GM19035 (cell line): ENCODE measurements at regions not wholly inside any gene's neighbourhood (a gene's known extent, or its start where the extent isn't known, plus 50 kb on each side); places are given as distances from the start of the nearest gene placed in this dataset.

Source experiments
- ATAC-seq: cut with Tn5 transposase; IDR thresholded peaks from one replicate; pipeline ENCODE4 v1.9.1; 2021; ENCODE audit not compliant: unreplicated experiment

DNA sequence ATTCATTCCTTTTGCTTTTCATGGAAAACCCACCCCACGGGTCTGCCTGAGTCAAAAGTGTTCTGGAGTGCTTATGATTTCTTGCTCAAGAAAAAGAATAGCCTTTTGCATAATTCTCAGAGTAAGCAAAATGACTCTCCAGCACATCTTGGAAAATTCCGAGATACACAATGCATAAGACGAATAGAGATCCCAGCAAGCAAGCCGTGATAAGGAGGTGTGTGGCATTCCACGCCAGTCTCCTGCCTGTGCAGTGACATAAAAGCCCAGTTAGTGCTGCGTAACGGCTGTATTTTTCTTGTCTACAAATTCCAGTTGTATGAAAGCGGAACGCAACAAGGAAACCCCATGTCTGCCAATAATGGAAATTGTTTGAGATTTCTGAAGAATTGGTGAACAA lies 237.9 kb upstream of the GATB start:
- no peak for ATAC-seq

- ATAC-seq, result no peak
These were observed 236.7 kb upstream of the GATB start for GRCh38 chr4:151997461-151997860.

GRCh38 chr4:151994429-151994828 lies 233.6 kb upstream of the GATB start:
- ATAC-seq, result no peak

- no peak for ATAC-seq
These were observed 232.7 kb upstream of the GATB start for GRCh38 chr4:151993521-151993920.

DNA sequence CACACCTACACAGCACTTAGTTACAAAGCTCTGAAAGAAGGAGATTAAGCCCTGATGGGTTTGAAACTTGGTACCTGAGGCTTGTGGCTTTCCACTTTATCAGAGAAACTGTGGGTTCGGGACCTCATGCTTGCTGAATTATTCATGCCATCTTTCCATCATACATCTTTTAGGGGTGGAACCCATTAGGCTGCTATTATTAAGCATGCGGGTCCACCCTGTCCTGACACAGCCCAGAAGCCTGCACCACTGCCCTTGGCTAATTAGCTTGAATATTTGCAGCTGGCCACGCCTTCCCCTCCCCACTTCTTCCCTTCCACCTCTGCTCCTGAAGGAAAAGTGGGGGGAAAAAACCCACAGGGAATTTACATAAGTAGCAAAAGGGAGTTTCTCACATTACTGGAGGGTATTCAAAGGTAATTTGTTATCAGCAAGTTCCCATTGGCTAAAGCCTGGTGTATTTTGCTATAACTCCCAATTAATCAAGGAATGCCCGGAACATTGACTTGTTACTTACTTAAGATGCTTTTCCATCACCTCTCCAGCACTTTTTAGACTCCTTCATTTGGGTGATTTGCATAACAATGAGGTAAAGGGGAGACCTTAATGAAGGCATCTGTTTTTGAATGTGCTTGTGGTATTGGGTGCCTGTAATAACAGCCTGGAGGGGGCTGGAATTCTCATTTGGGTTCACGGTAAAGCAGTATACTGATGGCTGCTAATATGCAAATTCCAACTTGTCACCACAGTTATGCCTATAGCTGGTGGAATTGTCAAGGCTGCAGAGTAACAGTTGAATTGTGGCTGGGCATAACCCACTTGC lies 231.7 kb upstream of the GATB start:
- ATAC-seq, result no peak

DNA sequence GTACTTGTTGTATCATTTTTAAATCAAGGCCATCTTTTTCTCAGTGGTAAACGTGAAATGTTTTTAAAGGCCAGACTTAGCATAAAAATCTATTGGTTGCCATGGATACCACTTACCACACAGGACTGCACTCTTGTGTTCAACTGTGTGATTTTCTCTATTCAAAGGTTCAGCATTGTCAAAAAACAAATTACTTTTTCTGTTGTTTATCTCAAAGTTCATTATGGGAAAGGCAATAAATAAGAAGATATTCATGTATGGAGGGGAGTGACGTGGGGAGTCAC lies 231.0 kb upstream of the GATB start:
- ATAC-seq, result no peak

DNA sequence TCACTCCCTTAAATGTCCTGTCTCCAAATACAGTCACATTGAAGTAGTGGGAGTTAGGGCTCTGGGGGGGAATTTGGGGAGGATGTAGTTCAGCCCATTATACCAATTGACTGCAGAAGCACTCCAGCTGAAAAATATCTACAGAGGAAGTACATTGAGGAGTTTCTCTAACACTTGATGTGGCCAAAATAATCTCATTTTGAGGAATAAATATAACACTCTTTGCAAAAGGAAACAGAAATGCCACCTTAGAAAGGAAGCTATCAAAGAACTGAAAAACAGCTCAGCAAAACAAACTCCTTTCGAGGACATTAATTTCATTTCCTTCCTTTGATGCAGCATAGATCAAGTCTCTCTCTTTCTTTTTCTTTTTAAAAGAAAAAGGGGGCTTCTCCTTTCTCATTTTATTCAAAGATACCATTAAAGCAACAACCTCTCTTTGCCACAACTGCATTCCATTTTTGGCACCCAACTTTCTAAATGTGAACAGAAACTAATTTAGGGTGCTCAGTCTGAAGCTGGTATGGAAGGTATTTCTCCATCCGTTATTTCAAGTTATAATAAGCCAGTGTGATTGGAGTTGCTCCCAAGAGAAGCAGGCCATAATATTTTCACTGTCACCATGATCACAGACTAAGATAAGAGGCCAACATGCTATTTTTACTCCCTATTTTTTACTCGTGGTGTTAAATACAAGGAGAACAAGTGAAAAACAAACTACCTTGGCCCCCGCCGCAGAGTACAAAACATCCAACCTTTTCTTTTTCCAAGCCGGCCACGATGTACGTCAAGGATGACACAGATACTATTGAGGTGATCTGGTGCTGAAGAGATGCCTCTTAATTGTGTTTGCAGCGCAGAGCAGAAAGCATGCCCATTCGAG lies 230.4 kb upstream of the GATB start:
- ATAC-seq, result no peak

- ATAC-seq, result no peak
These were observed 229.4 kb upstream of the GATB start for GRCh38 chr4:151990201-151990600.

DNA sequence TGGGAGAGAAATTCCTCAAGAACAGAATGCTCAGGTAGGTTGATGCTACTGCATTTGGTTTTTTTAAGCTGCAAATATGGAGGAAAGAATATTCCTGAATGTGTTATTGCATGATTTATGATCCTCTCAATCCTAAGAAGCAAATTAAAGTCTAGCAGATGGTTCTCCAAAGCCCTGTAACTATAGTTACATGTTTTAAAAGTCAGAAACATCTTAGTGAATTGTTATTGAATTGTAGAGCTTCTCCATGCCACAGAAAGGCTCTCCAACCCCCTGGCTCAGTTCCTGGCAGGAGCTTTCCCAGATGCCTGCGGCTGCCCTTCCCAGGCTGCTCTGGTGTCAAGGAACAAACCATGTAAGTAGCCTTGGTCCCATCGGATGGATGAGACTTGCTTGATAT lies 227.8 kb upstream of the GATB start:
- ATAC-seq, result no peak

GRCh38 chr4:151987606-151988005 lies 226.8 kb upstream of the GATB start:
- no peak for ATAC-seq

DNA sequence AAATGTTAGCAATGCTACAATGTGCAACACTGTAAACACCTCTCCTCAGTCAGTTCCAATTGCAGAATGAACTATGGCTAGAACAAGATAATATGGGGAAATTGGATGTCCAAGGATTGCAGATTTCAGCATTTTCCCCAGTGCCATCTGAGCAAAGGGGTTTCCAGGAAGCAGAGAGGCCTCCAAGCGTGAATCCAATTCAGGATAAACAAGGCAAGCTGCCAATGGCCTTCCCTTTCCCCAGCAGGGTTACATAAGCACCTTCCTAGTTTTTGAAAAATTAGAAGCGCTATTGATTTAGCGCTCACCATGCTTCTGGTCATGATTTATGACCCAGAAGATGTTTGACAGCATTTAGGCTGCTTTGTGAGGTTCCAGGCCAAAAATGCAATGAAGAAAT lies 223.0 kb upstream of the GATB start:
- ATAC-seq, result no peak

DNA sequence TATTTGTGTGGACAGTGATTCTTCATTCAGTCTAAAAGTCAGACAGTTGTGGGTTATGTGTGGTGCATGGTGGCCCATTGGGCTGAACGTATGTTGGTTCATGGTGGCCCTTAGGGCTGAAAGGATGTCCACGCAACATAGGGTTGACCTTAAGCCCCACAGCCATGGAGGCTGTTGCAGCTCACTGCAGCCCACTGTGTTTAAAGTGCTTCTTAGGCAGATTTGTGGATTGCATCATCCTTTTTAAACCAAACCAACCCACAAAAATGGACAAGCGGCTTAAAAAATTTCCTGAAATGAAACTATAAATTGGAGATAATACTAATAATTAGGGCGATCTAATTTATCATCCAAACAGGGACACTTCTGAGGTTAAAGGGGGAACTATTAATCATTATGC lies 219.0 kb upstream of the GATB start:
- ATAC-seq, result no peak

DNA sequence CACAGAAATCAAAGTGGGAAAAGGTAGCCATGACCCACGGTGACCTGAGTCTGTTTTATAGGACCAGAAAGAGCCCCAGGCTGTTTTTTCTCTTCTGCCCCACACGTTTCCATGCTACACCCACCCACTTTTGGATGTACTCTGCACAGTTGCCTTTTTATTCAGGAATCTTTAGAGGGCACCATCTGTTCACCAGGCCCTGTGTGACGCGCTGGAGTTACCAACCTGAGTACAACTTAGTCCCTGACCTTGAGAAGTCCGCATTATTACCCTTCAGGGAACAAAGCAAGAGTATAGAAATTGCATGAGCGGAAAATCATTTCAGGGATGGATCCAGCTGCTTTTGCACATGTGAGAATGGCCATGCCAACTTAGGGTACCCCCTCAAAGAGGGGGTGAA lies 207.8 kb upstream of the GATB start:
- ATAC-seq, result no peak

GRCh38 chr4:151967074-151967473 lies 206.3 kb upstream of the GATB start:
- ATAC-seq, result no peak

DNA sequence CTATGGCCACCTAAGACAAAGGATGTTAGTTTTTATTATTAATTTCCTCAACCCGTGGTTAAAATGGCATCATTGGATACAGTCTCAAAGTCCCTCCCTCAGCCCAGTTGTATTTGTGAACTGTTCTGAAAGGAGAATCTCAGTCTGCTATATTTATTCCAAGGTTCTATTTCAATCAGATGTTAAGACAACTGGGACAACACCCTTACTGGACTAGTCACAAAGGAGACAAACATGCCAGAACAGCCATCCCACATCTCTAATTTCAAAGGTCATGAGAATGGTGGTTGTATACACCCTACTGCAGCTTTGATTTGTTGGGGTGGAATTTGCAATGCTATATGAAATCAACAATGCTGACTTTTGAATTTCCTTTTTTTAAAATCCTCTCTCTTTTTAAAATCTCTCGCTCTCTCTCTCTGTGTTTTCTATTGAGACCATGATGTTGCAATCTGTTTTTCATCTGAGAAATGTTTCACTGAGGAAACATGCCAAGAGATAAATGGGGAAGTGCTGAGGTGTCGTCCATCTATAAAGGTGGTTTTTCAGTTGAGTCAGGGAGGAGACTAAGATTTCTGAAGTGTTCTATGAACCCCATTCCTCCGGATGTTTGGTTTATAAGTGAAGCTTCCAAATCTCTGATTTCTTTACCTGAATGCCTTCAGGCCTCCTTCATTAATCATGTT lies 201.5 kb upstream of the GATB start:
- no peak for ATAC-seq

DNA sequence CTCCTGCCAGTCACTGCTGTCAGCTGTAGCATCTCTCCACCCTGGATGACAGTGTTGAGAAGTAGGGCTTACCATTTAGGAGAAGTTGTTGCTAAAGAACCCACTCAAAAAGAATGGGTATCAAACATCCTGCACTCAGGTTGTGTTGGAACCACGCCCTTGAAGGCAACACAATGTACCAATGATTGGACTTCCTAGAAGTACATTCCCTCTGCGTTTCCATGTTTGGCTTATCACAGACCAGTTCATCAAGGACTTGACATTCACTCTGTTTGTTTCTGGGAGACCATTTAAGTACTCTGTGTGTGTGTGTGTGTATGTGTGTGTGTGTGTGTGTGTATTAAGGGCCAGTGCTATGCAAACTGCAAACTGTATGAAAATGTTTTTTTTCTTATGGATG lies 200.6 kb upstream of the GATB start:
- no peak for ATAC-seq

DNA sequence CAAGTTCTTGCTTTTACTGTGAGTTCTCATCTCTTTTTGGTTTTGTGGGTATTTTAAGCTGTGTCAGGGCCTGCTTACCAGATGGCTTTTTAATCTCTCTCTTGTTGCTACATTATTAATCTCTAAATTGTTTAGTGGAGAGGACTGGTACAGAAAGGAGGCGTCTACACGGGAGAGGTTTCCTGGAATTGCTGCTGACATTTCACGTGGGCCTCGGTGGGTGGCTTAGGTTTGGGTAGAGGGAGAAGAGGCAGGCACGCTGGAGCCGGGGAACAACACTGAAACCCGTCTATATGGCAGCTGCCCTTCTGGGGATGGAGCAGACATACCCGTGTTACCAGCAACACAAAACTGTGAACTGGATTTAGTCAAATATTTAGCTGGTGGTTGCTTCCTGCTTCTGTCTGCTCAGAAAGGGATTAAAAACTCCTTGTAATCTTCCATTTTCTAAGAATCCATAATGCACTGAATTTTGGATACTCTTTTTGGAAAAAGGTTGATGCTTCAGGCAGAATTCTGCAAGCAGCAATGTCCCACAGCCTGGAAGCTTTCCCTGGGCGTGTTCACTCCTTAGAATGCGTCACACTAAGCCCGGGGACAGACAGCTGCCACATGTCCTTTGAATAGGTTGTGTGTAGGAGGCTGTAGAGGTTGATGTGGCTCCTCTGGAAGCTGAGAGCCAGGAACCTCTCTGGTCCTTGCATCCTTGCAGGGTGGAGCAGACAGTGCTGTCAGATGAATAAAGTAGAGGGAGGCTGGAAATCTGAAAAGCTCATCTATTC lies 199.8 kb upstream of the GATB start:
- ATAC-seq, result no peak

DNA sequence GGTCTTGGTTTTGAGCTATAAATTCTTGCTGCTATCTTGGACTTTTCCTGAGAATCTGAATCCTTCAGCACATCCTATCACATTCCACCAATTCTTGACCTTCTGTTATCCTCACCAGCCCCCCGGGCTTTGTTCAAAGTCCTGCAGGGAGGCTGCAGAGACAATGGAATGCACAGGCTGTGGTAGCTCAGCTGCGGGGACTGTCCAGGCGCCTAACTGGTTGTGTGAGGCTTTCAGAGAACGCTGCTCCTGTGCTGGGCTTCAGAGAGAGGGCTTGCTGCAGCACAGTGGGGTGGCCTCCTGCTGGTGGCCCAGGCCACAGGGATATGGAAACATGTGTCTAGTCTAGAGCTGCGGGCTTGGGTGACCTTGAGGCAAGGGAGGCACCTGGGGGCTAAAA lies 196.3 kb upstream of the GATB start:
- no peak for ATAC-seq

- no peak for ATAC-seq
These were observed 195.0 kb upstream of the GATB start for GRCh38 chr4:151955721-151956380.

GRCh38 chr4:151953795-151954372 lies 193.1 kb upstream of the GATB start:
- ATAC-seq, result no peak
